NCI-H128 (cell line): ENCODE measurements at regions not wholly inside any gene's neighbourhood (a gene's known extent, or its start where the extent isn't known, plus 50 kb on each side); places are given as distances from the start of the nearest gene placed in this dataset.
A peak's percentile ranks its signal among the peaks of the same experiment; 100 is the strongest.

ENCODE experiments used
- DNase-seq: peaks from one replicate; lab custom pipeline; 2025; ENCODE audit not compliant: unreplicated experiment; lab: John Stamatoyannopoulos, UW

DNA sequence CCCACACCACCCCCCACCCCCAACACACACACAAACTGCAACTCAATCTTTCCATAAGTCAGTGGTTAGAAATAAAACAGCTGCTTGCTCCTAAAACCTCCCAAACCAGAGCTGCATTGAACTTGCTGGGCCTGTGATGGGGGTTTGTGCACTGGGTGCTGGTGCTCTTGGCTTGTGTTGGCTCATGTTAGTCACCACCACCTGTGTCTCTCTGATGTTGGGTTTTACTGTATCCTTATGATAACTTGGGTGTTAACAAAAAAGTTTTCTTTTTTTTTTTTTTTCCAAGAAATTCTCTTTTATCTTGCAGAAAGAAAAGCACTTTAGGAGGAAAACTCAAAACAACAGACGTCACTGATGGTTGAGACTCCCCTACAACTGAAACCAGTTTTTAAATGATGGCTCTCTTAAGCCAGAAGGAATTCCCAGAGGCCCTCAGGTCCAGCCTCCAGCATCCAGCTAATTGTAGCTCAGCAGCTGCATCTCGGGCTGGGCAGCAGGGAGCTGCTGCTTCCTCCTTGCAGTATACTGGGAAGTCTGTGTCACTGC lies 79.9 kb upstream of the DRD2 start:
- DNase-seq, result no peak

DNA sequence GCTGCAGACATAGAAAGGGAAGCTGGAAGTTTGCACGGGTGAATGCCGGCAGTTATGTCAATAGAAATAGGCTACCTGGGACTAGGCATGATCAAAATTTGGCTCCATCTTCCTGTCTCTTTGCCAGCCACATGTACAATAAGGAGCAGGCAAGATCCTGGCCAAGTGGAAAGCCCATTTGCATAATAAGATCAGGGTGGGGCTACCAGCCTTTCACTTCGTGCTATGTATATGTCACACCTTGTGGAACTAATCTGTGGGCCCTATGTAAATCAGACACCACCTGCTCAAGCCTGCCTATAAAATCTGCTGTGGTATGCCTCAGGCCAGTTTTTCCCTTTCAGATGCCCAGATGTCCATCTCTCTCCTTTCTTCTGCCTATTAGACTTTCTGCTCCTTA lies 79.3 kb upstream of the DRD2 start:
- DNase-seq, result no peak

DNA sequence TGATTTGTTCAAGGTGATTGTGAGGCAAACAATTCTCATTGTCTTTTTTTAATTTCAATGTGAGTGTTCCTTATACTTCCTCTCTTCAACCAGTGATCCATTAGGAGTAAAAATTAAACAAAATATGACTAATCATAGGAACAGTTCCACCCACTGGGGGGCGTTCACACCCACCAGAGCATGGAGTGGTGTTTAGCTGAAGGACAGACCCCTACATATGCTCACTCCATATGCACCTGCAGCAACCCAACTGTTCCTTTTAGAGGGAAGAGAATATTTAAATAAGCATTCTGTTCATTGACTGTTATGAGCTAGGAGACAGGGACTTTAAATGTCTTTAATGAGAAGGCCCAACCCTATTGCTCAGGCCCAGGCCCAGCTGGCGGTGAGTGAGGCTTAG lies 78.7 kb upstream of the DRD2 start:
- no peak for DNase-seq

DNA sequence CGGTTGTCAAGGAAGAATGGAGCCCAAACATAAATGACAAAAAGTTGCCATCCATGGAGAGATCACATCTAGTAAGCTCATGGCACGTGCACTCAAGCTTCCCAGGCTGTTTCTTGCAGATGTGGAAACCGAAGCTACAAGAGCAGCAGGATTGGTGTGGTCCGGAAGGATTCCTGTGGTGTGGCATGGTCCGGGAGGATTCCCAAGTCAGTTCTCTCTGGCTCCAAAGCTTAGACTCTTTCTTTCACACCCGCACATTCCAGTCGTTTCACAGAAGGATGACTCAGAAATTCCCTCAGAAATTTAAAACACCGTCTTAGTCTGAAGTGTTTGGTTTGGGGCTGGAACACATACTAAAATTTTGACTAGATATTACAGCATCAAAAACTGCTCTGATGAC lies 78.0 kb upstream of the DRD2 start:
- no peak for DNase-seq

DNA sequence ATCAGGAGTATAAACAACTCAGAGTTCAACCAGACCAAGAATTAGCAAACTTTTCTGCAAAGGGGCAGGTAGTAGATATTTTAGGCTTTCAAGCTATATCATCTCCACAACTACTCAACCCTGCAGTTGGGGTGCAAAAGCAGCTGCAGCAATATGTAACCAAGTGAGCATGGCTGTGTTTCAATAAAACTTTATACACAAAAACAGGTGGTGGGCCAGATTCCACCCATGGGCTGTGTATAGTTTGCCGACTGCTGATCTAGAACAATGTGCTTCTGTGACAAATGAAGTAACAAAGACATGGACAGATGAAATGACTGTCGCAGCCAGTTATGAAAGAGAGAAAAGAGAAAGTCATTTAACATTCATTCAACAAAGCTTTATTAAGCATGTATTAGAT lies 77.1 kb upstream of the DRD2 start:
- no peak for DNase-seq

DNA sequence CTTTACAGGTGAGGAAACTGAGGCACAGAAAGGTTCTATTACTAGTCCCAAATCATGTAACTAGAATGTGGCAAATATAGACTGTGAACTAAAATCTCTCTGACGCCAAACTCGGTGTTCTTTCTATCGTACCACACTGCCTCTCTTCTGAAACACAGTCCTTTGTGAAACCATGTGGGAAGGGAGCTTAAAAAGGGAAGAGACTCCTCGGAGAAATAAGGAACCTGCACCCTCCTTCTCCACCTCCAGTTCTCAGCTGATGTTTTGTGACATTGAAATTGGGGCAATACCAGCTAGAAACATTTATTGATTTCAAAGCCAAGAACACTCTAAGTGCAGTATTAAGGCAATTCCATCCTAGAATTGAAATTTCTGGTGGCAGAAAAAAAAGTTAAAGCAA lies 76.4 kb upstream of the DRD2 start:
- DNase-seq, result no peak

DNA sequence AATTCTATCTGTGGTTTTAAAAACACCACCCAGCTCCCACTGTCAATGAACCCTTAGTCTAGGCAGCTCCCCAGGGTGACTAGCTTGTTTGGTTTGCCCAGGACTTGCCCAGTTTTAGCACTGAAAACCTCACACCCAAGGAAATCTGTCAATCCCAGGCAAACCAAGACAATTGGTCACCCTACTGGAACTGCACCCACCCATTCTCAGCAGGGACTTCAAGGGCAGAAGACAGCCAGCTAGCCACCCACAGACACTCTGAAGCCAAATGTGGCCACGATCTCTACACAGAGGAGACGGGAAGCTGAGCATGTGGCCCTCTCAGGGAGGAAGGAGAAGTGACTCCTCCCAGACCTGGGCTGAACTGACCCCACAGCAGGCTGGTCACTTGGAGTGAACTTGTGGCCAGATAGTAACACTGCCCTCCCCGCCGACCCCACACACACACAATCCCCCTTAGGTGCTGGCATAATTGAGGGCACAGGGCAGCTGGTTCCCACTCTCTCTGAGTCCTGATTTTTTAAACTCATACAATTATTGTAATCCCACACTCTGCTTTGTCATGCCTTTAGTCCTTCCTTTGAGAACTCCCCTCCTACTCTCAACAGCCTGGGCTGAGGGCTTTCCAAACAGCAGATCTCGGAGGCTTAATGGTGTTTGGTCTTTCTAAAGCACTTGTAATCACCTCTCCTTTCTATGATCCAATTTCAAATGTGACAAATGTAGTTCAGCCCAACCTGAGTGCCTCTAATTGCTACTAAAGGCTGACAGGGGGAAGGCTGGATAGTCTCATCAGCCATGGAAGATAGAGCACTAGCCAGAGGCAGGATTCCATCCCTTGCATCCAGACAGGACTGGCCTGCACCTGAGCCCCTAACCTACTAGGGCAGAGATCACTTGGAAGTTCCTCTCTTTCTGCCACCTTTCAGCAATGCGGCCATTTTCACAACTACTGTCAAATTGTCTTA lies 74.7 kb upstream of the DRD2 start:
- peak; percentile 76 for DNase-seq

DNA sequence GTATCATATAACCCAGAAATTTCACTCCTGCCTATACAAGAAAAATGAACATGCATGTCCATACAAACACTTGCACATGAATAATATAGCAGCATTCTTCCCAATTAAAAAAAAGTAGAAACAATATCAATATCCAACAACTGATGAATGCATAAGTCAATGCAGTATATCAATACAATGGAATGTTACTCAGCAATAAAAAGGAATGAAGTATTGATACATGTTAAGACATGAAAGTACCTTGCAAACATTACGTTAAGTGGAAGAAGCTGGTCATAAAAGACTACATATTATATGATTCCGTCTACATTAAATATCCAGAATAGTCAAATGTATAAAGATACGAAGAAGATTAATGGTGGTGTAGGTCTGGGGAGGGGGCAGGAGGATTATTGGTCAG lies 73.9 kb upstream of the DRD2 start:
- DNase-seq, result no peak

DNA sequence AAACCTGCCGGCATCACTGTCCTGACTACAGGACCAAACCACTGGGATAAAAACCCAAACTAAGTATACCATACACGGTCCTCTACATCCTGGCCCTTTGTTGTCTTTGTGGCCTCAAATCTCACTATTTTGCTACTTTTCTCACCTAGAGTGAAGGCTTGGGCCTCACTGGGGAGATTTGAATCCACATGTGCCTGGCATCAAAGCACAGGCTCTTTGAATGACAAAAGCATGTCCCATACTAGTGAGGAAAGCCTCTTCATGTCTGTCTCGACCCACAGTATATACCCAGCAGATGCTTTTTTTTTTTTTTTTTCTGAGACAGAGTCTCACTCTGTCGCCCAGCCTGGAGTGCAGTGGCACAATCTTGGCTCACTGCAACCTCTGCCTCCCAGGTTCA lies 72.5 kb upstream of the DRD2 start:
- DNase-seq, result no peak

DNA sequence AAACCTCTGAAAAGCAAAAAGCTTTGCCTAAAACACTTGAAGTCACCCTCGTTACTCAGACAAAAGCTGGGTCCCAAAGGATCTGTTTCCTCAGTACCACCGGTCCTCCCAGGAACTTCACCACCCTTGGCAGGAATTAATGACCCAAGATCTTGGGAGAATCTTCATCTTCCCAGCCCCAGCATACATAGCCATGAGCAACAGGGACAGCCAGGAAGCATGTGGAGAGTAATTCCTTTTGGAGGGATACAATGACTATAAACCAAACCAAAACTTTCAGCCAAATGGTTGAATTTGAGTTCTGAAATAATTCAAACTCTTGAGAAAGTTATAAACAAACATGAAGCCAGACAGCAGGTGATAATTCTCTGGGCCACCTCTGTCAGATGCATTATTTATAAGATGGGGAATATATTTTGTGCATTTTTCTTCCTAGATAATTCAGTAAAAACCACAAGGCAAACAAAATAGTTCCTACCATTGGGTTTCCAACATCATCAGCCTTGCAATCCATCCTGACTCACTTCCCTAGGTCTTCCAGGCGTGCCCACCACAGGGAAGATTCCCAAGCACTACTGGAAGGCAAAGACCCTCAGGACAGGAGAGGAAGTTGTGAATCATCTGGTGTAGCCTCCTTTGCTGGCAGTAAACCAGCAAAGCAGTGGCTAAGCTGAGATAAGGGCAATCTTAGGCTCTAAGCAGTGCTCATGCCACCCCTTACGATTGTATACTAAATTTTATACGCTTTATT lies 71.7 kb upstream of the DRD2 start:
- no peak for DNase-seq

DNA sequence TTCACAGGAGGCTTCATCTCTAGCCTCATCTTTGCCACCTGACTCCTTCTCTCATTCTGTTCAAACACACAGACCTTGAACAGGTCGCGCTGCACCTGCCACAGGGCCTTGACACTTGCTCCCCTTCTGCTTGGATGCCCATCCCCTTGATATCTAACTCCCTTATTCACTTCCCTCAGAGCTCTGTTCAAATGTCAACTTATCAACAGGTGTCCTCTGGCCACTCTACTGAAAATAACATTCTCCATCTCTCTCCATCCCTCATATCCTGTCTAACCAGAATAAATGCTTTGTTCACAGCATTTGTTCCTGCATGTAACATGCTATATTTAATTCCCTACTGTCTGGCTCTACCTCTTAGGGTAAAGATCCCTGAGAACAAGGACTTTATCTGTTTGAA lies 67.2 kb upstream of the DRD2 start:
- DNase-seq, result no peak

DNA sequence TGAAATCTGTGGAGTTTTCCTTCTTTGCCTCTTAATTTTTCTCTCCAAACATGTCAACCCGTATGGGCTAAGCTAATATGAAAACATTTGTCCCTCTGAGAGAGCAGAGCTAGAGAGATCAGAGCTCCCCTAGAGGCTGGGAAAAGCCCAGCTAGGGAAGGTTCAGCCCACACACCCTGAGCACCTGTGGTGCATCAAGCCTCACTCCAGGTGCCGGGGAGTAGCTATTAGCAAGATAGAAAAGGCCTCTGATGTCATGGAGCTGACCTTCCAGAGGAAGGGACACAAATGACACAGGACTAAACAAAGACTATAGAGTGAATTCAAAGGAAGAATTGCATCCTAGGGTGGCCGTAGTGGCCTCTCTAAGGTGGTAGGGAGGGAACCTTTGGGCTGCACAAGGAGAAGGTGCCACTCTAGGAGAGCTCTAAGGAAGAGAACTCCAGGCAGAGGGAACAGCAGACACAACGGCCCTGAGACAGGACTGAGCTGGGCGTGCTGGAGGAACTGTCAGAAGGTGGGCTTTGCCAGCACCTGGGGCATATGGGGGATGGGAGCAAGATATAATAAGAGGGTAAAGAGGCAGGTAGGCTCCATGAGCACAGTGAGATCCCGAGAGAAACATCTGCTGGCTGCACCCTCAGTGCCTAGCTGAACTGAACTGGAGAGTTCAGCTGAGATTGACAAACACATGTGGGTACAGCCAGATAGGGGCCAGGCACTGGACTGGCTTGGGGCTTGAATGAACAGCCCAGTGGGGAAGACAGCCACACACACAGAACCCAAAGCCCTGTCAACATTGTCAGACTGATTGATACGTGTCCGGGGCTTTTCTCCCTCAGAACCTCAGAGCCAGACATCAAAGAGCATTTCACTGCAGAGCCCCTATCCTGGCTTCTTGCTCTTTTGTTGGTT lies 65.5 kb upstream of the DRD2 start:
- DNase-seq, result no peak

DNA sequence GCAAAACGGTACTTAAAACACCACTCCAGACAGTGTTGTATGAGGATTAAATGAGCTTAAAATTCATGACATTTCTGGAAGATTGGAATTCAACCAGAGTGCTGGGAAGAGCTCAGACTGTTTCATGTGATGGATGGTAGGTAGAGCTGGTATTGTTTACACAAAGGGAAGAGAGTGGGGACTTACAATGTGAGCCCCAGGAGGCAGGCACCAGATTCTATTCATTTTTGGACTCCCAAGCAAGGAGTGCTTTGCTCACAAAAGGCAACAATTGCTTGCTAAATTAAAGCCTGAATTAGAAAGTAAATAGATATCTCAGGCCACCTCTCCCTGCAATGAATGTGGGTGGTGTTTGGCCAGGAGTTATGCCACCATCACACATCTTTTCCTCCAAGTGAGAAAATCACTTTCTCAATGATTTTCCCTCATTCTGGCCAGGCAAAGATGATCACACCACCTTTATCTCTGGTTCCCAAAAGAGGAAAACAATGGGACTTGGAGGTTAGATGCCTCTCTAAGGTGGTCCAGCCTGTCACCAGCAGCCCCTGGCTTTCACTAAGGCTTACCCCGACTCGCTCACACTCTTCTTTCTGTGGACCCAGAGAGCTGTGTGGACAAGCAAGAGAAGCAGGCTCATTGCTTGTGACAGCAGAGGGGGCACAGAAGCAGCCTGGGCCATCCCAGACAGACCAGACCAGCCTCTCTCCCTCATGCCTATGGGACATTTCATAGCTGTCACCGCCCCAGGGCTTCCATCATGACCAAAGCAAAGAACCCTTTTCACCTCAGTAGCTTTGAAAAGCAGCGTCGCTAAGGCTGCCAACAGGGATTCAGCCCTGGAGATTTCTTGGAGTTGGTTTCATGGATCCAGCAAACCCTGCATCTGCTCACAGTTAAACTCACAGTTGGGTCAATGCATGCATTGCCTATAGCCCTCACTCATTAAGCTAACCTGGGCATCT lies 63.5 kb upstream of the DRD2 start:
- DNase-seq, result no peak

DNA sequence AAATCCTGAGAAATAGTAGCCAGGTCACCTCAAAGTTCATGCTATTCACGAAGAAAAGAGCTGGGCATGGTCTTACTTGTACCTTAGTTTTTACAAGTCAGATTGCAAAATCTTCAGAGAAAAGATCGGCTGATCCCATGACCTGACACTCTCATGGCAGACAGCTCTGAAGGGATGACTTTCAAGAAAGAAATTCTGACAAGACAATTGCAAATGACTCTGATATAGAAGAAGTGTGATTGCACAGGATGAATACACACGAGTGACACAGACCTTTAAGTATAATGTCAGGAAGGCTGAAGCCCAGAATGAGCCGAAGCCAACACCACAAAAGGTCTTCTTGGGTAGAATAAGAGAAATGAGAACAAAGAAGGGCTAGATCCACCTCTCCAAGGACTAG lies 59.4 kb upstream of the DRD2 start:
- DNase-seq, result no peak

DNA sequence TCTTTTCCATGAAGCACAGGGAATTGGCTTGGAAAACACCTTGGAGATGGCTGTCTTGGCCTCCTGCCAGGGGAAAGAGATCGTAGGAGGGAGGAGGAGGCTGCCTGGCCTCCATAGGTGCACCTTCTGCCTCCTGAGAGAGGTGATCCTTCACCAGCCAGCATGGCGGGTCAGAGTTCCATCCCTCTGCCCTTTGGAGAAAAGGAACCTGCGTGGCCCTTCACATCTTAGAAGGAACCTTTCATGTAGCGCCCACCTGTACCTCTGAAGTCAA lies 58.2 kb upstream of the DRD2 start:
- DNase-seq, result no peak

DNA sequence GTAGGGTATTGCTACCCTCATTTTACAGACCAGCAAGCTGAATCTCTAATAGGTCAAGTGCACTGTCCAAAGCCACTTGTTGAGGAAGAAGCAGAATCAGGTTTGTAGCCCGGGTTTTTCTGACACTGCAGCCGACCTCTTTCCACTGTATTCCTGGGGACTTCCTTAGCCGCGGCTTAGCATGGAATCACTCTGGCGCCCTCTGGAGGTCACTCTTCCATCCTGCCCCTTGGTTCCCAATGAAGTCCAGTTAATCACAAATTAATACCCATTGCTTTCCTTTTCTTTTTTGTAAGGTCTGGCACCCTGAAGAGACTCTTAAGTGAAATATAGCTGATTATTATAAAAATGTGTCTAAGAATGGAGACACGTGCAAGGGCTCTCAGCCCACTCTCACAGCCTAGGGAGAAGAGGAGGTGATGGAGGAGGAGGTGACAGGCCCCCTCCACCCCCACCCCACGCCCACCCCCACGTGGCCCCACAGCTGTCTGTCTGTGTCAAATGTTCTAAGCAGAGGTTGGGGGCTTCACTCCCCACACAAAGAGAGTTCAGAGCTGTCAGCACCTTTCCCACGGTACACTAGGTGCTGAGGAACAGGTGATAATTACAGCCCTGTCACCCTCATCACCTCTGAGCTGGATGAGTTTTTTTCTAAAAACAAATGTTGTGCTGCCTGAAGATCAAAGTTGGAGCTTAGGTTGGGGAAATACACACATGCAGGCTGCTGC lies 57.7 kb upstream of the DRD2 start:
- peak; percentile 29 for DNase-seq

DNA sequence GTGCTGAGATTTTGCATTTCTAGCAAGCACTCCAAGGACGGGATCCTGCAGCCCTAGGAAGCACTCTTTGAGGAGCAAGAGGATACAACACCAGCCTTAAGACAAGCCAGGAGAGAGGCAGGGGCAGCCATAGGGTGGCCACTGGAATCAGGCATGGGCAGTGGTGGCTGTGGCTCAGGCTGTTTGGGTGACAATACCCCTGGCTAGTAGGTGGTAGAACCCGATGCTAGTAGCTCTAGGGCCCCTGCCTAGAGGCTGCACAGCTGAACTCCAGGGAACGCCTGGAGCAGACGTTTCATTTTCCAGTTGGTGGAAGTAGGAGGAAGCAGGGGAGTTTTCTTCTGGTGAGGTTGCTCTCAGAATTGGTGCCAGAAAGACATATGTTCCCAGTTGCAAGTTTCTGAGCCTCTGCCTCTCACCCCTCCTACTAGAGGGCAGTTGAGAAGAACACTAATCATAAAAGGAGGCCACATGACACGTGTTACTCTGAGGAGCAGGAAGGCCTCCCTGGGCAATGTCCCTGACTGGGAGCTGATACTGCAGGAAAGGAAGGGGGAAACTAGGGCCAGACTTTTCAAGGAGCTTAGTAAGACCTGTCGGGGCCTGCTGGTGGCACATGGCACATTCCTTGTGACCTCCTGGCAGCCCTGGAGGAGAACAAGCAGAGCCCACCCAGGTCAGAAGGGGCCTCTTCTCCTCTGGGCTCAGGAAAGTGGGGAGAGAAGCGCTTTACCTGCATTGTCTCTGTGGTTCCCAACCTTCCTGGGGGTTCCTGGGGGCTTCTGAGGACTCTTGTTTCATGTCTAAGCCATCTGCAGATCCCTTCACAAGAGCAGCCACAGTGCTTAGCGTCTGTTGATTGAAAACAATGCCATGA lies 56.6 kb upstream of the DRD2 start:
- DNase-seq, result no peak

DNA sequence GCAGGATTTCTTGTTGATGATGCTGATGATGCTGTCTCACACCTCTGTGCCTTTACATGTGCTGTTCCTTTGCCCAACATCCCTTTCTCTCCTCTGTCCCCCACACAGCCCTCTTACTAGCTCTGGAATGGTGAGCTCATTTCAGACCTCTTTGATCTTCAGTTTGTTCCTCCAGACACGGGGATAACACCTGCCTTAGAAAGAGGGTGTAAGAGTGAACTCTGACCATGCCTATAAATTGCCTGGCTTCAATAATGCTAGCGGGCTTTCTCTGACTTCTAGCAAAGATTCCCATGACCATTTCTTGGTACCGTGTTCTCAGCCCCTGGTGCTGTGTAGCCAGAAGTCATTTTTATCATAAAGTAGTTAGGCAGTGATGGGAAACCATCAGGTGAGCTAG lies 55.9 kb upstream of the DRD2 start:
- no peak for DNase-seq

DNA sequence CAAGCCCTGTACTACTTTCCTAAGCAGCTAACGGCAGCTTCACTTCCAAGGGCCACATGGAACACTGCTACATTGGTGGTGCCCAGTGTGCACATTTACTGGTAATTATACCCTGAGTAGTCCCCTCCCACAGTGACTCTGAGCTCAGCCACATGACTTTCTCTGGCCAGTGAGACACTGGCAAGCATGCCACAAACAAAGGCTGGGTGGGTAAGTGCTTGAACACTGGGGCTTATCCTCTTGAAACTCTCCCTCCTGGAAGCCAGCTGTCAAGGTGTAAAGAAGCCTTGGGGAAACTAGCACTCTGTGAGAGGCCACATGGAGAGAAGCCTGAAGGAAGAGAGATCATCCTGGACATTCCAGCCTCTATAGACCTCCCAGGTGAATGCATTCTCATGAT lies 54.4 kb upstream of the DRD2 start:
- DNase-seq, result no peak
